NB4 (cell line): ENCODE measurements at regions not wholly inside any gene's neighbourhood (a gene's known extent, or its start where the extent isn't known, plus 50 kb on each side); places are given as distances from the start of the nearest gene placed in this dataset.

Source experiments
- CTCF ChIP-seq: IDR thresholded peaks from one replicate; pipeline ENCODE4 v1.5.1; 2012; ENCODE audit warnings: low read depth, low read length
- POLR2A ChIP-seq: IDR thresholded peaks from 2 replicates; pipeline ENCODE4 v1.6.1; 2011; ENCODE audit warnings: mild to moderate bottlenecking; ENCODE audit not compliant: insufficient read length; ENCODE audit errors: extremely low read depth

GRCh38 chr7:3168869-3169268, 125.2 kb upstream of the CARD11 start:
- TF ChIP-seq POLR2A (no peak), CTCF (no peak)
